ENCODE measurements at regions not wholly inside any gene's neighbourhood (a gene's known extent, or its start where the extent isn't known, plus 50 kb on each side); places are given as distances from the start of the nearest gene placed in this dataset.
"Not testable (repeated sequence)": the region's sequence is repeated elsewhere in the genome, so short reads cannot be mapped to it uniquely, and the experiment has no call there.

- DNase-seq: no peak
Measured at GRCh38 chr14:97077687-97078086, 280.5 kb downstream of the VRK1 start.

DNA sequence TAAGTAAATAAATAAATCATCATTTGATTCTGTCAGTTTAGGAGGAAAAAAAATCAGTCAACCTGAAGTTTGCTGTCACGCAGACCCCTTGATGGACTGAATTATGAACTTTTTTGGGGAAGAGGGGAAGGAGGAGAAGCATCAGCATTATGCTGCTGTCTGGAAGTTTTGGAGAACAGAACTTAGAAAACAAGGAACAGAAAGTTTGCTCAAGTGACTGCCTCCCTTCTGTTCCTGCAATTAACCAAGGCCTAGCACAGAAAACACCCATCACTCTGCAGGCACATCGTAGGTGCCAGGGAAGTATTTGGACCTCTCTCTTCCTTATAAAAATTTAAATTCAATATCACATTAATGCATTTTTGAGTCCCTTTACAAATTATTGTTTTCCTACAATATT lies 283.8 kb downstream of the VRK1 start:
- DNase-seq: no peak

DNA sequence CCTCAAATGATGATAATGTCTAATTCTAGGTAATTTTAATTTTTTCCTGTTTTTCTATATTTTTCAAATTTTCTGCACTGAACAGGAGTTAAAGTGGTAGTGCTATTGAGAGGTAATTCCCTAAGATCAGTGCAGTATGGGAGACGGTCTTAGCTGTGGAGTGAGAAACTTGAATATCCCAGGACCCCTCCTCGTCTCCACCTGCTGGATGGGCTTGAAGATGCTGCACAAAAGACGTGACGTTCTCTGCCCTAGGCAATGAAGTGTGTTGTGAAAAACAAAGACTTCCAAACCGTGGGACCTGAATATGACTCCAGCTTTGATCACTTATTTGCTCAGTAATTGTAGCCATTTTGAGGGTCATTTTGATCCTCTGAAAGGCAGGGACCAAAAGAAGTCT lies 298.1 kb downstream of the VRK1 start:
- no peak for DNase-seq

DNA sequence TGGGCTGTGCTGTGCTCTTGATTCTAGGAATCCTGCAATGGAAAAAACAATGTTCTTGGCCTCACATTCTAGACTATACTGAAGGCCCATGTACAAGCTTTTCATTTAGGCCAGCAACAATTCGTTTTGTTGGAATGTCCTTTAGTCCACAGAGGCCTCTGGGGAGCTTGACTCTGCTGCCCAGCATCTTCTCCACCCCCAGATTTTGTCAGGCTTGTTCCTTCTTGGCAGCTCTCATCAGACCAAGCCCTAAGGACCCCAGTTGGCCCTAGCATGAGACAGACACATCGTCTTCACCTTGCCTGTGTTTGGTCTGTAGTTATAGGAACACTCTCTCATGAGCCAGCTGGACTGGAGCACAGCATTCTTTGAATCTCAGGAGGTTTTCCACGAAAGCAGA lies 300.1 kb downstream of the VRK1 start:
- DNase-seq: no peak

DNA sequence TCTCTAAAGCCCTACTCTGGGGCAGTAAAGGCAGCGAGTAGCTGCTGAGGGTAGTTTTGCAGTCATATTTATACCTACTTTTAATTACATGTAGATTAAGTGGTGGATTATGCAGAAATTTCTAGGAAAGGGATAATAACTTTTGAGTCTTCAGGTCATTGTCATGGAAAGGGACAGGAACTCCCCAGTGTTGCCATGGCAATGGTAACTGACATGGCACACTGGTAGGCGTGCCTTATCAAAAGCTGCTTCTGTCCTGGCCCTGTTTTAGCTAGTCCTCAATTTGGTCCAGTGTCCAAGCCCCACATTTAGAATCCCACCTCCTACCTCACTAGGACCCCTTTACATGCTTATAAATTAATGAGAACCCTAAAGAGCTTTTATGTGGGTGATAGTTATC lies 303.1 kb downstream of the VRK1 start:
- DNase-seq: no peak

- DNase-seq: no peak
Measured at GRCh38 chr14:97101561-97101960, 304.4 kb downstream of the VRK1 start.

DNA sequence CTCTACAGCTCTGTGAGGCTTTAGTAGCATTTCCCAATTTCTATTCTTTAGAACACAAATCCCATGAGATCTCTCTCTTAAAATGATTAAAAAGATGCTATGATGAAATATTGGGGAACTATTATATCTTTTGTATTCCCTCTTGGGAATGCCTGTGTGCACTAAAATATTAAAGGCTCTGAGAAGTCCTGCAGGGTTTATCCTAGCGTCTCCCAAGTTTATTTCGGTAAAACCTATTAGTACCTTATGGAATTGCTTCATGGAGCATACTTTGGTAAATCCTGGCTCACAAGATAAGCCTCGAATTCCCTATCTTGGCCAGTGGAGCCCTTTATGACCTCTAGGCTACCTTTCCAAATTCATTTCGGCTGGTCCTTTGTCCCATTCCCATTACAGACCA lies 306.8 kb downstream of the VRK1 start:
- DNase-seq: no peak

GRCh38 chr14:97106166-97106565 lies 309.0 kb downstream of the VRK1 start:
- no peak for DNase-seq

DNA sequence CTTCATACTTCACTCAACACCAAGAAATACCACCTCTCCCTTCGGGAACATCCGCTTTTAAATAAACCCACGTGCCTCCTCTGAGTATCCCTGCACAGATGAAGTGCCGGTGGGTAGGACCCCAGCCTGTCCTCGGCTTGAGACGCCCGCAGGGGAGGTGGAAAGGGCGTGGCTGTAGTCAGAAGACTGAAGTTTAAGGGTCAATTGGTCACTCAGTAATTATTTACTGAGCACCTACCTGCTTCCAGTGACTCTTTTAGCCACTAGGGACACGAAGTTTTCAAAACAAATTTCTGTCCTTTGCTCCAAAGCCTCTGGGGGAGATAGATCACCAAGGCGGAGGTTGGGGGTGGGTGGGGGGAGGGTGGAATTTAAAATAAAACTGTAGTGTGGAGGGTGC lies 309.4 kb downstream of the VRK1 start:
- no peak for DNase-seq

DNA sequence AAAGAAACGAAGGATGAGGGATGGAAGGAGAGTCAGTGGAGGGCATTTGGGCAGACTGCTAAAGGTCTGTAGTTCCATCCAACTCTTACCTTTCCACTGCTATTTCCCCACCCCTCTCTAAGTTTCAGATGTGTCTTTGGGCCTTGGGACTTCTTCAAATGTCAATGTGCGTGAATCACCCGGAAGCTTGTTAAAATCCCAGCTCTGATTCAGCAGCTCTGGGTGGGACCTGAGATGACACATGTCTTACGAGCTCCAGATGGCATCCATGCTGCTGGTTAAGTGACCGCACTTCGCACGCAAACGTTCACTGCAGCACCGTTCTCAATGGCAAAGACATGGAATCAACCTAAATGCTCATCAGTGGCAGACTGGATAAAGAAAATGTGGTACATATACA lies 309.9 kb downstream of the VRK1 start:
- DNase-seq: no peak

DNA sequence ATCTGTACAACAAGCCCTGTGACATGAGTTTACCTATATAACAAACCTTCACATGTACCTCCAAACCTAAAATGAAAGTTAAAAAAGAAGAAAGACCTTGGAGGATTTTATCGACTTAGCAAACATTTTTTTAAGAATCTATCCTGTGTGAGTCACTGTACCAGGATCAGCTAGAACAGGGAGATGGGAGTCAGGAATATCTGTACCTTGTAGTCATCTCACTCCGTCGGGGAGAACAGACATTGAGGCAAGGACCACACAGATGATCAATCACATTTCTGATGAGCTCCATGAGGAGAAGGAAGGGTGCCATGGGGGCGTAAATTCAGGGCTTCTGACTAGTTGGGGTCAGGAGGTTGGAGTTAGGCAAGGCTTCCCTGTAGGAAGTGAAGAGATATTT lies 310.6 kb downstream of the VRK1 start:
- no peak for DNase-seq

DNA sequence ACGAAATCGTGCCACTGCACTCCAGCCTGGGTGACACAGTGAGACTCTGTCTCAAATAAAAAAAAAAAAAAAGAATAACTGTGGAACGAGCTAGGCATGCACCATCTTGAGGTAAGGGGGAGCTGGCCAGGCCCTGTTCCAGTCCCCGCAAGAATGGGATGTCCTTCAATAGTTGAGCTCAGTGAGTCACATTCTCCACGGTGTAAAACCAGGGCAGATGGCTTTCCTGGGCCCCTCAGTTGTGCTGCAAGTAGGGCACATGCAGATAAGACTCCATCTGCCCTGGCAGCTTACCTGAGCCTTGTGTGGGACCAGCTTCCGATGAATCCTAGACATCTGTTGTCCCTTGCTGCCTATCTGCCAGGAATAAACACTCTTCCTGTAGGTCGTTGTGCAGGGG lies 312.1 kb downstream of the VRK1 start:
- no peak for DNase-seq

DNA sequence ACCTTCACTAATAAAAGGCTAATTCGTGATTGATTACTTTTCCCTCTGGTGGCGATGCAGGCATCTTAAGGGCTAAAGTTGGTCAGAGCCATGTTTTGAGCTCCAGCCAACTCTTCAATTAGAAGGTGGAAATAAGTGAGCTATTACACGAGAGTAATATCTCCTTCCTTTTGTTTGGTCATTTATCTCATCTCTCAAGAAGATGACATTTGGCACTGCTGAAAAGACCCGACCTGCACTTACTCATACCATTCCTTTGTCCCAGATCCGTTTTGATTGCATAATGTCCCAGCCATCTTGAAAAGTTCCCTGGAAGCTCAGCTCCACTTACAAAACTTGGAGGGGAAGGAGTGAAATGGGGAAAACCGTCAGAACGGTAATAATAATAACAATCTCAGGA lies 316.2 kb downstream of the VRK1 start:
- DNase-seq: no peak

DNA sequence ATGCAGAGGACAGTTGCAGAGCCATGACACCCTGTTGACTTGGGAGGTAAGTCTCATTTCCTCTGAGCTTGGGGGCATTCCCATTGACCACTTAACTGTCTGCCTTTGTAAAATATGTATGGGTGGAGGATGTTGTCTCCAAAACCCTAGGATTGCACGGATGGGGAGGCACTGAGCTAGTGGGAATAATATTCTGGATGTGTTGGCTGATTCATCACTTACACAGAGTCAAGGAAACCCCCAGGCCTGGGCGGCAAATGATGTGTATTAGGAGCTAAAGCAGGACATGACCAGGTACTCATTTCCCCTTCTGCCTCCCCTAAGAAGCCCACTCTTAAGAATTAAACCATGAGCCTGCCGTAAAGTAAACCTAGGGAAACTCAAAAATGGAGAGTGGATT lies 319.4 kb downstream of the VRK1 start:
- DNase-seq: no peak

- DNase-seq: no peak
Measured at GRCh38 chr14:97117693-97118092, 320.5 kb downstream of the VRK1 start.

DNA sequence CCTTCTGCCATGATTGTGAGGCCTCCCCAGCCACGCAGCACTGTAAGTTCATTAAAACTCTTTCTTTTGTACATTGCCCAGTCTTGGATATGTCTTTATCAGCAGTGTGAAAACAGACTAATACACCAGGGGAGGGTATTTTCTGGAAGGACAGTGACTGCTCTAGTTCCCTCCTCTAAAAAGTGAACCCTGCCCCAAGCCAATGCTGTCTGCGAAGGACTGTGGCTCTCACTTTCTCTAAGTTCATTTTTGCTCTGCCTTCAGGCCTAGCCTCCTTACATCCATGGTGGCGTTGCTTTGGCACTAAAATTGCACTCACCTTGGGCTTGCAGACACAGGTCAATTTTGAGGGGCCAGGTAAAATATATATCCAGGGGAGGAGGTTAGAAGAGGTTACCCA lies 323.0 kb downstream of the VRK1 start:
- no peak for DNase-seq

GRCh38 chr14:97120611-97121031 lies 323.4 kb downstream of the VRK1 start:
- peak in 3 of 4 experiments; percentile 5 to 22 (median 5) for DNase-seq

DNA sequence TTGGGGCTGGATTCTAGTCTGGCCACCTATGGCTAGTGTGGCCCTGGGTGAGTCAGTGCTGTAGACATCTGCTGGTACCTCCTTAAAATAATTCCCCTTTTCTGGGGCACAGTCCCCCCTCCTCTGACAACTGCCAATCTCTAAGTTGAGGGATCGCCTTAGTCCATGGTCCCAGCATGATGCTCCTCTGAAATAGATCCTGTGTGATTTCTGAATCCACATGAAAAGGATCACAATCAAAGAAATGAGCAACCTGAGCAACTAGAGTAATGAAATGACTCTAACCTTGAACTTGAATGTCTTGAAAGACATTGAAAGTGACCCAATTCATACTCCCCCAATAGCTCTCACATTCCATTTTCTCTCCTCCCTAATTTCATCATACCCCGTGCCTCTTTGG lies 332.5 kb downstream of the VRK1 start:
- DNase-seq: no peak

DNA sequence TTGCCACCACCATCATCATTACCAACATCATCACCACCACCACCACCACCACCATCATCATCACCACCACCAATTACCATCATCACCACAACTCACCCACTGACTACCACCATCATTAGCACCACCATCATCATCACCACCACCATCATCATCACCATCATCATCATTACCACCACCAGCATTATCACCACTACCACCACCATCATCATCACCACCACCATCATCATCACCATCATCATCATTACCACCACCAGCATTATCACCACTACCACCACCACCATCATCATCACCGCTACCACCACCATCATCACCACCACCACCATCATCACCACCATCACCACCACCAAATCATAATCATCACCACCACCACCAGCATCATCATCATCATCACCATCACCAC lies 338.7 kb downstream of the VRK1 start:
- DNase-seq: not testable (repeated sequence)

GRCh38 chr14:97137705-97138104 lies 340.5 kb downstream of the VRK1 start:
- no peak for DNase-seq

GRCh38 chr14:97138801-97139200 lies 341.6 kb downstream of the VRK1 start:
- no peak for DNase-seq

DNA sequence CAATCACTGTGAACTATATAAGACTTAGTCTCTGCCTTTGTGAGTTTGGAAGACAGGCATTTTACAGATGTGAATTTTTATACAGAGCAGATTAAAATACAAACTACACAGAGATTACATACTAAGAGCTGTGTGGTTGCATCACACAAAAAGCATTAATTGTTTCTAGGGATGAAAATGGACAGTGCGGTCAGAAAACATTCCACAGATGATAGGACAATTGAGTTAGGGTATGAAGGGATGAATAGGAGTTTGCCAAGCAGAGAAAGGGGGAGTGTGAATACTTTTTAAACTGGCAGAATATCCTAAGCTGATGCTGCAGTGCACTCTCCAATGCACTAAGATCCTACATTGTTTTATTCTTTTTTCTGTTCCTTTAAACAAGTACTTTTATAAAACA lies 345.8 kb downstream of the VRK1 start:
- no peak for DNase-seq

- DNase-seq: no peak
Measured at GRCh38 chr14:97143456-97143855, 346.3 kb downstream of the VRK1 start.

DNA sequence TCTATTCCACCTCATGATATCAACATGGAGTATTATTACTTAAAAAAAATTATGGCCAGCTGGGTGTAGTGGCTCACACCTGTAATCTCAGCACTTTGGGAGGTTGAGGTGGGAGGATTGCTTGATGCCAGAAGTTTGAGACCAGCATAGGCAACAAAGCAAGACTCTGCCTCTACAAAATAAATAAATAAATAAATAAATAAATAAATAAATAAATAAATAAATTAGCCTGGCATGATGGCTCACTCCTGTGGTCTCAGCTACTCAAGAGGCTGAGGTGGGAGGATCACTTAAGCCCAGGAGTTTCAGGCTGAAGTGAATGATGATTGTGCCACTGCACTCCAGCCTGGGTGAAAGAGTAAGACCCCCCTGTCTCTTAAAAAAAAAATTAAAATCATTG lies 350.8 kb downstream of the VRK1 start:
- DNase-seq: not testable (repeated sequence)

- no peak for DNase-seq
Measured at GRCh38 chr14:97149775-97150174, 352.6 kb downstream of the VRK1 start.

DNA sequence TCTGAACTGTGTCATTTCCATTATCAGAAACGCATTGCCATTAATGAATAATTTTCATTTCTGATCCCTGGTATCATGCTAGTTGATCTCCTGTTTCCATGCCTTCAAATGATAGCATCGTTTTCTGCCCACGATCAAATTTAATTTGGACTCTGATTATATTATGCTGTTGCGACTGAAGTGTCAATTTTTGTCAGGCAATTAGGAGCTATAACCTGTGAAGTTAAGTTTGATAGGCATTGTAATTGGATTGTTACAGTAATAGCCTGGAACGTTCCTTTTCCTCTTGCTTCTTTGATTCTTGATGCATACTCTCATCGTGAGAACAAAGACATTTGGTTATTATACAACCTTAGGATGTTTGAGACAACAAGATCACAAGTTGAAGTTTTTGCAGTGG lies 356.3 kb downstream of the VRK1 start:
- no peak for DNase-seq
